Stomach smooth muscle (tissue), 2 donors: ENCODE measurements at regions not wholly inside any gene's neighbourhood (a gene's known extent, or its start where the extent isn't known, plus 50 kb on each side); places are given as distances from the start of the nearest gene placed in this dataset.

Experiments
- H3K27ac ChIP-seq: one replicate; pipeline ENCODE4 v1.7.0; 2013; ENCODE audit warnings: mild to moderate bottlenecking, low read length, inconsistent platforms
- H3K27me3 ChIP-seq, 2 donors: one replicate each; pipeline ENCODE4 v1.7.0; 2013; ENCODE audit warnings: low read length in 2 of 2; ENCODE audit not compliant: insufficient read depth in 2 of 2, control insufficient read depth in 1 of 2
- H3K36me3 ChIP-seq, 2 donors: one replicate each; pipeline ENCODE4 v1.7.0; 2013; ENCODE audit warnings: low read length in 2 of 2; ENCODE audit not compliant: control insufficient read depth in 2 of 2, insufficient read depth in 2 of 2
- H3K4me1 ChIP-seq: one replicate; pipeline ENCODE4 v1.7.0; 2013; ENCODE audit warnings: low read length; ENCODE audit not compliant: control insufficient read depth, insufficient read depth
- H3K4me3 ChIP-seq, 2 donors: one replicate each; pipeline ENCODE4 v1.7.0; 2013; ENCODE audit warnings: low read length in 2 of 2
- H3K9ac ChIP-seq, 2 donors: one replicate each; pipeline ENCODE4 v1.7.0; 2013; ENCODE audit warnings: low read length in 2 of 2, mild to moderate bottlenecking in 1 of 2
- H3K9me3 ChIP-seq, 2 donors: one replicate each; pipeline ENCODE4 v1.7.0; 2013; ENCODE audit warnings: low read length in 2 of 2; ENCODE audit not compliant: control insufficient read depth in 2 of 2
- donor health status: healthy.
- donor health status: Pancreatic carcinoma.

DNA sequence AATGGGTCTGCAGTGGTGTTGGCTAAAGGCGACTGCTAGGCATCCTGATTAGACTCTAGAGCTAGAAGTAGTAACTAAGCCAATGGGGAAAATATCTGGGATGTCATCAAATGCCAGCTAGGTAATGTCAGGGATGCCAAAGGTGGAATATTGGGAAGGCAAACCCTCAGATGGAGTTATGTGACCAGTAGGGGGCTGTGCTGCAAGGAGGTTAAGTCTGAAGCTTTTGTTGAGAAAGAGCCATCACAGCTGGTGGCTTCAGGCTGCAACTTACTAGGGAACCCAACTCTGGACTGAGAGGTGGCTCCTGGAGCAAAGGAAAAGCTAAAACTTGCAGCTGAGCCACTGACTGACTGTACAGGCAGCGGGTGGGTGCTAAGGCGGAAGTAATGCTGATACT lies 576.9 kb upstream of the GHITM start:
- H3K27me3 ChIP-seq = no peaks in the 10 kb centered on the region
- no peak overlapping the region for H3K4me3 ChIP-seq
- H3K9me3 ChIP-seq = no peaks in the 10 kb centered on the region
- no peaks in the 10 kb centered on the region for H3K4me1 ChIP-seq
- no peak overlapping the region for H3K27ac ChIP-seq
- H3K9ac ChIP-seq = no peak overlapping the region
- no peaks in the 10 kb centered on the region for H3K36me3 ChIP-seq

DNA sequence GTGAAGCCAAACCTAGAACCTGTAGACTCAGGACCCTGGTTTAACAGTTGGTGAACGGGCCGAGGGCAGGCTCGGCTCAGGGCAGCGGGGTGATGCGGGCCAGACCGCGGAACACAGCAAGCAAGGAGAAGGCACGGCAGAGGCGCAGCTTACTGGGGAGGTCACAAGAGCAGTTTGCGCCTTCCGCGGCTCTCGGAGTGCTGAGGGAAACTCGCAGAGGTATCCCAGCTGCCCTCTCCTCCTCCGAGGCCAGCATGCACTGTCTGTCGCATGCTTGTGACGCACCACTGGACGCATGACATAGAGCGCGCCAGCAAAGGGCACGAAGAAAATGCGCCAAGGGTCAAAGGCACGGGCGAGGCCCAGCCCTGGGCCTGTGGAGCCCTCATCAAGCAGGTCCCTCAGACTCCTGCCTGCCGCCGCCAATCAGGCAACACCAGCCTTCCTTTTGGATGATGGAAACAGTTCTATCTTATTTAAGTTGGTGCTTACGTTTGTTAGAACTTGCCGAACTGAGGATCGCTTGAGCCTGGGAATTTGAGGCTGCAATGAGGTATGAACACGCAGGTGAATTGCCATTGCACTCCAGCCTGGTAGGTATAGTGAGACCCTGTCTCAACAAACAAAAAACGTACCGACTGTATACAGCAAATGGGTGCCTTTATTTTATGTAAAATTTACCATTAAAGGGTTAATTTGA lies 574.3 kb upstream of the GHITM start:
- H3K4me1 ChIP-seq = no peaks in the 10 kb centered on the region
- H3K9ac ChIP-seq = no peak overlapping the region
- no peaks in the 10 kb centered on the region for H3K36me3 ChIP-seq
- no peak overlapping the region for H3K27ac ChIP-seq
- no peak overlapping the region for H3K4me3 ChIP-seq
- H3K27me3 ChIP-seq = no peaks in the 10 kb centered on the region
- H3K9me3 ChIP-seq = no peaks in the 10 kb centered on the region

DNA sequence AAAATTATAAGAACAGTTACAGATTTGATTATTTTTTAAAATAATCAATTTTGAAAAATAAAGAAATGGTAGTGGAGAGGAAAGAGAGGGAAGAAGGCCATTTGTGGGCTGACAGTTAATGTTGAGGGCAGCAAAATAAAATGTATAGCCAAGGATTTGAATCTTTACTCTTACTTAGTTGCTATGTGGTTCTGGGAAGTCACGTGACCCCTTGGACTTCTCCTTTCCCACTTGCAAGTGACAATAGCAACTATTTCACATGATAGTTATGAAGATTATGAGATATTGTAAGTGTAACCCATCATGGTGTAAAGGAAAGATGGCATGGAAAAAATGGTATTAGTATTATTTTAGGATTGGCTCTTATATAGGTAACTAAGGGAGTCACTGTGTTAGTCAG lies 567.3 kb upstream of the GHITM start:
- Histone ChIP-seq H3K9ac (no peak overlapping the region), H3K27me3 (no peaks in the 10 kb centered on the region), H3K27ac (no peak overlapping the region), H3K4me3 (no peak overlapping the region), H3K4me1 (no peaks in the 10 kb centered on the region), H3K36me3 (no peaks in the 10 kb centered on the region), H3K9me3 (no peaks in the 10 kb centered on the region)

- H3K4me1 ChIP-seq = no peaks in the 10 kb centered on the region
- H3K9ac ChIP-seq = no peak overlapping the region
- H3K36me3 ChIP-seq = no peaks in the 10 kb centered on the region
- H3K27me3 ChIP-seq = no peaks in the 10 kb centered on the region
- H3K27ac ChIP-seq = no peak overlapping the region
- no peak overlapping the region for H3K4me3 ChIP-seq
- no peaks in the 10 kb centered on the region for H3K9me3 ChIP-seq
These were observed 564.5 kb upstream of the GHITM start for GRCh38 chr10:83574770-83575169.

GRCh38 chr10:83577421-83577820 lies 561.9 kb upstream of the GHITM start:
- Histone ChIP-seq H3K27me3 (no peaks in the 10 kb centered on the region), H3K9me3 (no peaks in the 10 kb centered on the region), H3K9ac (no peak overlapping the region), H3K36me3 (no peaks in the 10 kb centered on the region), H3K4me3 (no peak overlapping the region), H3K27ac (no peak overlapping the region), H3K4me1 (no peaks in the 10 kb centered on the region)

DNA sequence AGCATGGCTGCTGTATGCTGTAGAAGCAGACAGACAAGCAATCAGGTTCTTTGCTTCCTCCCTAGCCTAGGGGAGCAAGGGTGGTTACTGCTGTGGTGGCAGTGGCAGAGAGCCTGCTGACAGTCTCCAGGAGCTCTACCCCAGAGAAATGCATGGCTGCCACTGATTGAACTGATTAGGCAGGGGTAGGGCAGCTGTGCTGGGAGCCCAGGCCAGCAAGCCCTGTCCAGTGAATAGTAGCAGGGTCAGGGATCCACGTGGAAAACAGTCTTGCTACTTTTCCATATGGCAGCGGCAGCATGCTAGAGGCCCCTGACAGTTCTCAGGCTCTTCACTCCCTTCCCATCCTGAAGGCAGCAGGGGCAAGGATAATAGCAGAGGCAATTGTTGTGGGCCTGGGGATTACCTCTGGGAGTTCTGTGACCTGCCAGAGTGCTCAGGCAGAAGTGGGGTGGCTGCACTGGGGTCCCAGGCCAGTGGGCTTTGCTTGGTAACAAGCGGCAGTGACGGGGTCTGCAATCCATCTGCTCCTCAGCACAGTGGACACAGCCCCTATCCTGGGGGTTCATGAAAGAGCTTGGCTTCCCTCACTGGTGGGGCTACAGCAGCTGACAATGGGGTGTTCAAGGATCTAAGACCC lies 558.8 kb upstream of the GHITM start:
- no peak overlapping the region for H3K4me3 ChIP-seq
- no peaks in the 10 kb centered on the region for H3K4me1 ChIP-seq
- H3K9ac ChIP-seq = no peak overlapping the region
- H3K27ac ChIP-seq = no peak overlapping the region
- no peaks in the 10 kb centered on the region for H3K36me3 ChIP-seq
- no peaks in the 10 kb centered on the region for H3K9me3 ChIP-seq
- H3K27me3 ChIP-seq = no peaks in the 10 kb centered on the region

GRCh38 chr10:83582407-83583095 lies 556.8 kb upstream of the GHITM start:
- no peaks in the 10 kb centered on the region for H3K9me3 ChIP-seq
- H3K27me3 ChIP-seq = no peaks in the 10 kb centered on the region
- no peak overlapping the region for H3K9ac ChIP-seq
- no peak overlapping the region for H3K27ac ChIP-seq
- no peak overlapping the region for H3K4me3 ChIP-seq
- no peaks in the 10 kb centered on the region for H3K4me1 ChIP-seq
- H3K36me3 ChIP-seq = no peaks in the 10 kb centered on the region

DNA sequence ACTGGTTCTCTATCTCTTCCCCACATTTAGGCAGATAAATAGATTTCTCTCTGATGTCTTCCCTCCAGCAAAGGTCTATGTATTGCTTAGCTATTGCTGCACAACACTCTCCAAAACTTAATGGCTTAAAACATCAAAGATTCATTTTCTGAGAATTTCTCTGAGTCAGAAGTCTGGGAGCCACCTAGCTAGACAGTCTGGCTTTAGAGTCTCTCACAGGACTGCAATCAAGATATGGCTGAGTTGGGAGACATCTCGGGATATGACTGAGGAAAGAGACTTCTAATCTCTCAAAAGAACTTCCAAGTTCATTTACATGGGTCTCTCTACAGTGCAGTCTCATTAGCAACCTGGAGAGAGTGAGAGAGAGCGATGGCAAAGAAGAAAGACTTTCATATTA lies 553.6 kb upstream of the GHITM start:
- Histone ChIP-seq H3K9me3 (no peaks in the 10 kb centered on the region), H3K36me3 (no peaks in the 10 kb centered on the region), H3K4me1 (no peaks in the 10 kb centered on the region), H3K9ac (no peak overlapping the region), H3K27me3 (no peaks in the 10 kb centered on the region), H3K27ac (no peak overlapping the region), H3K4me3 (no peak overlapping the region)

DNA sequence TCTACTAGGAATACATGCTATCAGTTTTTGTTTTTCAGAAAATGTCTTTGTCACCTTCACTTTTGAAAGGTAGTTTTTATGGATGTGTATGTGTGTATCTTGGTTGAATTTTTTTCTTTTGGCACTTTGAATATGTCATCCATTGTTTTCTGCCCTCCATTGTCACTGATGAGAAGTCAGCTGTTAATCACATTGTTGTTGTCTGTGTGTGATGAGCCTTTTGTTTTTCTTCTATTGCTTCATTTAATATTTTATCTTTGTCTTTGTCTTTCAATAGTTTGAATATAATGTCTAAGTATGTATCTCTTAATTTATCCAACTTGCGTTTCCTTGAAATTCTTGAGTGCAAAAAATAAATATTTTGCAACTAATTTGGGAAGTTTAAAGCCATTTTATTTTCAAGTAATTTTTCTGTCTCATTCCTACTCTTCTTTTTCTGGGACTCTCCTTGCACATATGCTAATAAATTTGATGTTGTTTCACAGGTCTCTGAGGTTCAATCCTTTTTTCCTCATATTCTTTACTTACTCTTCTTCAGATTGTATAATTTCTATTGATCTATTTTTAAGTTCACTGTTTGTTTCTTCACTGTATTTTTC lies 546.9 kb upstream of the GHITM start:
- H3K4me1 ChIP-seq = no peaks in the 10 kb centered on the region
- H3K27me3 ChIP-seq = no peaks in the 10 kb centered on the region
- no peak overlapping the region for H3K9ac ChIP-seq
- no peaks in the 10 kb centered on the region for H3K36me3 ChIP-seq
- no peak overlapping the region for H3K27ac ChIP-seq
- H3K9me3 ChIP-seq = peaks cover 3 to 5% of the 10 kb centered on the region in 2 donors
- no peak overlapping the region for H3K4me3 ChIP-seq

- Histone ChIP-seq H3K27ac (no peak overlapping the region), H3K27me3 (no peaks in the 10 kb centered on the region), H3K9ac (no peak overlapping the region), H3K9me3 (peaks cover 0 to 3% of the 10 kb centered on the region in 2 donors), H3K36me3 (no peaks in the 10 kb centered on the region), H3K4me3 (no peak overlapping the region), H3K4me1 (no peaks in the 10 kb centered on the region)
These were observed 535.6 kb upstream of the GHITM start for GRCh38 chr10:83603708-83604107.
